HepG2 (cell line): ENCODE measurements at regions not wholly inside any gene's neighbourhood (a gene's known extent, or its start where the extent isn't known, plus 50 kb on each side); places are given as distances from the start of the nearest gene placed in this dataset.

Source experiments
- FOXP4 ChIP-seq: sonication (generic); formaldehyde crosslinking; IDR thresholded peaks from 2 replicates; pipeline ENCODE4 v1.4.0; 2020; ENCODE audit warnings: missing genetic modification reagents
- NFE2L1 ChIP-seq: sonication (generic); formaldehyde crosslinking; IDR thresholded peaks from 2 replicates; pipeline ENCODE4 v1.4.0; 2020; ENCODE audit warnings: missing genetic modification reagents, mild to moderate bottlenecking, borderline replicate concordance
- RBM22 ChIP-seq: fragments of 200-400 bp; formaldehyde crosslinking; optimal IDR thresholded peaks from 2 replicates; pipeline ENCODE3; 2017; ENCODE audit warnings: mild to moderate bottlenecking, low read length, moderate library complexity
- ZHX2 ChIP-seq, 2 experiments: sonication (generic) in 1 of 2; formaldehyde crosslinking in 1 of 2; IDR thresholded peaks; 2 replicates each; pipeline versions ENCODE4 v1.6.1 to v1.9.0; 2014 to 2022; ENCODE audit warnings: antibody characterized with exemption in 1 of 2, borderline replicate concordance in 1 of 2, inconsistent platforms in 1 of 2, low read depth in 1 of 2, missing genetic modification reagents in 1 of 2
- ZNF580 ChIP-seq: IDR thresholded peaks from 2 replicates; pipeline ENCODE4 v1.6.1; 2016; ENCODE audit warnings: low read depth, borderline replicate concordance

- TF ChIP-seq ZHX2 (IDR thresholded peaks at IDR 0.05; ENCODE audit: low read depth): no peak
- TF ChIP-seq ZHX2 (CRISPR knock-in tag; IDR thresholded peaks at IDR 0.05; ENCODE audit: borderline replicate concordance): no peak
- TF ChIP-seq ZNF580 (CRISPR knock-in tag): no peak
- TF ChIP-seq FOXP4 (CRISPR knock-in tag): no peak
- TF ChIP-seq RBM22: no peak
- no peak for TF ChIP-seq NFE2L1 (CRISPR knock-in tag)
Observed at GRCh38 chr7:47092336-47092735, 489.6 kb downstream of the TNS3 start (continued).
